ENCODE measurements at regions not wholly inside any gene's neighbourhood (a gene's known extent, or its start where the extent isn't known, plus 50 kb on each side); places are given as distances from the start of the nearest gene placed in this dataset.

DNA sequence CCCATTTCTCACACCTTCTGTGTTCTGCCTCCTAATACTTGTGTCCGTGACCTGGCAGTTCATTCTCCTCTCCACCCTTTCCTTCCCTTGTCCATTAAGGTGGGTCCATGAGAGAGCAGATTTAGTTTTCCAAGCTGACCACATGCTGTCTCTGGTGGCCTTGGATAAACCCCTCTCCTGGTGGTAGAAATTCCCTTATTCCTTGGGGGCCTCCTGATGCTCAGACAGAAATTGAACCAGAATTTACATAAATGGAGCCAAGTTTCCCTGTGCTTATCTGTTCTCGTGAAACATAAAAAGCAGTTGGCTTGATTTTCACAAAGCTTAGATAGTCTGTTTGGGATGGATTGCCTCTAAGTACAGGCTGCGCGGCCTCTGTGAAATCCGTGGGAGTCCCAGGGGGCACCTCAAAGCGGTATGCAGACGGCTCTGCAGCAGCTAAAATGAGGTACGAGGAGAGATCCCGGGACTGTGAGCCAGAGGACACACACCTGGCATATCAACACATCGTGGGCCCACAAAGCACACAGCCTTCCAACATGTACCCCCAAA lies 101.0 kb upstream of the NMNAT3 start:
- no peak for DNase-seq

DNA sequence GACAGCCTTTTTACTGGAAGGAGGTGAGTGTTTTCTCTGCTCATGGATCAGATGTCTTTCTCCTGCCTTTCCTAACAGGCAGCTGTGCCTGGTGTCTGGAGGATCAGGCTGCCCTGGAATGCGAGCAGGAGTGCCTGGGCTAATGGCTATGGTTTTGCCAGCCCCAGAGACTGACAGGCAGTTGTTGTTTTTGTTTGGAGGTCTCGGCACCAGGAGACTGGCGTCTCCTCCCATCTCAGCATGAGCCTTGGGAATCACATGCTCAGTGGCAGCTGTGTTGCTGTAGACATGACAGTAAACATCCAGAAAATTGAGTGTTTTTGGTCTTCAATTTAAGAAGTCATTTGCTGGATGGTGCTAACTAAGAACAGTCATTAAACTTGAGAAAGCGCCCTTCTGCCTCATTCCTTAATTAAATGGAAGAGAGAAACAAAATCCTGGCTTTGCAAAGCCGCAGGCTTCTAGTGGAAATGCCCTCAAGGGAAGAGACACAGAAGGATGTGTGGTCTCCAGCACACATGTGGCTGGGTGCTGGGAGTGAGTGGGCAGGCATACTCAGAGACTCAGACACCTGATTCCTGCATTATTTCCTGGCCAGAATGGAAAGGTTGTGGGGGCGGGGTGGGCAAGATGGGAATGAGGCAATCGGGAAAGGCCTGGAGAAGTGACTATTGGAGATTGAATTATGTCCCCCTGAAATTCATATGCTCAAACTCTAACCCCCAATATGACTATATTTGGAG lies 97.0 kb upstream of the NMNAT3 start:
- DNase-seq: no peak

DNA sequence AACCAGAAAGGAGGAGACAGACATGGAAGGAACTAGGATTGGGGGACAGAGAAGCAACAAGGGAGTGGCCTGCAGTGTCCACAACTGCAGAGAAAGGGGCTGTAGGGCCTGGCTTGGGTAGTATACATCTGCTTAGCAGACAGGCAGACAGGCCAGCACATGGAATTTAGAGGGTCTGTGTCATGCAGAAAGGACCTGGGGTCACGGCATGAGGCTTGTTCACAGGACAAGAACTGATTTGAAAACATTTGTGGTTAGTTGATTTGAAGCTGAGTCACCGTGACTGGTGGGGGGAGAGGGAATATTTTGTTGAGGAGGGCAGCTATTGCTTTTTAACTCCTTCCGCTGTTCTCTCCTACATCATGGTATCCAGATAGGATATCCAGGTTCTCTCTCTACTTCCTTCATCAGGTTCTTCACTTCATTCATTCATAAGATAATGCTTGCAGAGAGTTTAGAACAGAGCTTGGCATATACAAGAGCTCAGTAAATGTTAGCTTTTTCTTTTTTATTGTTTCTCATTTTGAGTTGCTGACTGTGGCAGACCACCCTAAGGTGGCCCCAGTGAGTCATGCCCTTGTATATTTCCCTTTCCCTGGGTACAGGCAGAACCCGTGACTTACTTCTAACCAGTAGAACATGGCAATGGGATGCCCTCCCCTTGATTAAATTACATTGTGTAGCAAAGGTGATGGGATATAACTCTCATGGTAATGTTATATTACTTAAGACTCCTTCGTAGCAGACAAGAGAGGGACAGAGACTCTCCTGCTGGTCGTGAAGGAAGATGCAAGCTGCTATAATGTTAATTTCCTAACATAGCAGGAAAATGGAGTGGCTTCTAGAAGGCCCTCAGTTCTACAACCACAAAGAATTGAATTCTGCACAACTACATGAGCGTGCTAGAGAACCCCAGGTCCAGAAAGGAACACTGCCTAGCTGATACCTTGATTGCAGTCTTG lies 95.0 kb upstream of the NMNAT3 start:
- DNase-seq: no peak

DNA sequence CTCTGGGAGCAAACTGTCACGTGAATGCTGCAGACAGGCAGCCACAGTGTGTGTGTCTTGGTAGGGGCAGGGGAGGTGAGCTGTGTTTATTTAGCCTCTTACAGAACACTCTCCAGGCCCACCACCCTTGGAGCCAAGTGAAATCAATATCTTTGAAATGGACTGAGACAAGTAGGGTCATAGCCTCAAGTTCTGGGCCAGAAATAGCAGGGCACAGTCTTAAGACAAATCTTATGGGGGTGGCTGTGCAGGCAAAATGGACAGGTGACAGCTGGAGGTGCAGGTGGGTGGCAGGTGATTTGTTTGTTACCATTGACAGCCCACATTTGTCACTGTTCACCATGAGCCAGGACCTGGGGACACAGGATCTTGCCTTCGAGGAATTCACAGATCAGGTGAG lies 93.6 kb upstream of the NMNAT3 start:
- DNase-seq: no peak

DNA sequence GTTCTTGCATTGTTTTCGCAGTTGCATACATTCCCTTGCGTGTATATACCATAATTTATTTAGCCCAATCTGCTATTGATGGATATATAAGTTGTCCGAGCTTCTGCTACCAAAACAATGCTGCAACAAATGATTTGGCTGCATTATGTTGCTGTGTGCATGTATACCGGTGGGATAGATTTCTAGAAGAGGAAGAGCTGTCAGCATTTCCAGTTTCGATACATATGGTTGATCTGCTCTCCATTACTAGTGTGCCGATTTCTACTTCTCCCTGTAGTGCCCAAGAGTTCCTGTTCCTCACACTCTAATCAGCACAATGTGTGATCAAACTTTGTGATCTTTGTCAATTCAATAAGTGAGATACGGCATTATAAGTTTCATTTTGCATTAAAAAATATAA lies 92.8 kb upstream of the NMNAT3 start:
- DNase-seq: no peak

DNA sequence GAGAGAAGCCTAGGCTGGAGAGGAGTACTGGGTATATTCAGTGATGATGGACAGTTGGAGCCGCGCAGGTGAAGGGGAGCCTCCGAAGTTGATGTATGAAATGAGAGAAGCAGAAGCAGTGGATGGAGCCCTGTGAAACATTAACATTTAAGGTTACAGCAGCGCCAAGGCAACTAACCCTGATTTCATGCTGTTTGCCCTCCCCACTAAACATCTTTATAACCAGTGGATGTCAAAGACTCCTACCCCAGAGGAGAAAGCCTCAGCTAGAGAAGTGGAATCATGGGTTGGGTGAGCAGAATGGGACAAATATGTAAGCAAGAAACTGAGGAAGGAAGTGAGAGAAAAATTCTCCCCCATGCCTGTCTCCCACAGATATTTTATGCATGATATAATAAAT lies 92.0 kb upstream of the NMNAT3 start:
- DNase-seq: no peak

DNA sequence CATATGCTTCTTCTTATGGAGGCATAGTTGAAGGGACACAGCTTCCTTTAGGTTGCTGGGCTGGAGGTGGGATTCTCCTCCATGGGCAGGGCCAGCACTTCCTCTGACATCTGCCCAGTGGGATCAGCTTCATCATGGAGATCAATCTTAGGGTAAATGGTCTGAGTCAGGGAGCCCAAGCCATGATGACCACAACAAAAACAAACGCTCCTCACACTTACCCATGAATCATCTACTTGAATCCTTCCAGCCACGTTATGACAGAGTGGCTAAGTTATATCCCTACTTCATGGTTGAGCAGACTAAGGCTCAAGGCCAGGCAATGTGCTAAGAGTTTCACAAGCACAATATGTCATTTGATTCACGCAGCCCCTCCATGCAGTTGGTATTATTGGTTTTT lies 87.2 kb upstream of the NMNAT3 start:
- no peak for DNase-seq

DNA sequence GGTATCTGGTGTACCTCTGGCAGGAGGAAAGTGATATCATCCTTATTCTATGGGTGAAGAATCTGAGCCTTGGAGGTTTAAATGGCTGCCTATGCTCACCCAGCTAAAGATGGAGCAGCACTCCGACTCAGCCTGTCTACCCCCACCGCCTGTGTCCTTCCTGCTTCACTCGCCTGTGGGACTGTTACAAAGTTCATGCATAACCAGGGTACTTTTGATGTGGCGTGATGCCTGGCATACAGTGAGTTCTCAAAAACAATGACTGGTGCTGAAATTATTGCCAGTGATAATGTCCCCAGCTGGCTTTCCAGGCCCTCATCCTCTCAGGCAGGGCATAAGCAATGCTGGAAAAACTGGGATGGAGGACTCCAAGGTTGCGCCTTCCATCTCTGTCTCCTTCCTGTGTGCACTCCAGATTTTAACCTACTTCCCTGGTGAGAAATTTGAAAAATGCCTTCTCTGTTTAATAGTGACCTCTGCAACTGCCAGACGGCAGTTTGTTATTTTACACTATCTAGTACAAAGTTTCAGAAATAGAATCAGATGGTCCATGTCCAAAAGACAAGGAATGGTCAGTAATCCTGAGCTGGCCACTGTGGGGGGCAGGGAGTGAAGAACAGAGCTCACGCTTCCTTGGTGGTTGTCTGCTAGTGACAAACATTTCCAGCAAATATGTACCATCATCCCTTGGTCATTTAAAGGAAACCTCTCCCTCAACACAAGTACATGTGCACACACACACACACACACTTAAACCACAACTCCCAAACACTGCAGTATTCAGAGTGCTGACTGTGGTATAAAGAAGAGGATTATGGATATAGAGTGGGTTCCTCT lies 86.5 kb upstream of the NMNAT3 start:
- DNase-seq: no peak

DNA sequence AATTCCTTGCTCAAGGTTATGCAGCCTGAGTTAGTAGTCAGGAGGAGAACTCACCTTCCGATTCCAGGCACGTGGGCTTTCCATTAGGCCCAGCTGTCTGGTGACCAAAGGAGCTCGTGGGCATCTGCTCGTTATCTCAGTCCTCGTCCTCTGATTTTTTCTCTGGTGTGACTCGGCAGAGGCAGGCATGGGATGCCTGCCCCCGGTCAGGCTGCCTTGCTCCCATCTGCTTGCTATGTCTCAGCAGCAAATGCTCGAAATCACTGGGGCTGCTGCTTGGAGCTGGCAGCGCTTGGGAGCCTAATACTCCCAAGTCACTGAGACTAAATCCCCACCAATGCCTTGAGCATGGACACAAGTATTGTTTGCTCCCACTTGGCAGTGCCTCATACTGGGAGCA lies 84.5 kb upstream of the NMNAT3 start:
- no peak for DNase-seq

DNA sequence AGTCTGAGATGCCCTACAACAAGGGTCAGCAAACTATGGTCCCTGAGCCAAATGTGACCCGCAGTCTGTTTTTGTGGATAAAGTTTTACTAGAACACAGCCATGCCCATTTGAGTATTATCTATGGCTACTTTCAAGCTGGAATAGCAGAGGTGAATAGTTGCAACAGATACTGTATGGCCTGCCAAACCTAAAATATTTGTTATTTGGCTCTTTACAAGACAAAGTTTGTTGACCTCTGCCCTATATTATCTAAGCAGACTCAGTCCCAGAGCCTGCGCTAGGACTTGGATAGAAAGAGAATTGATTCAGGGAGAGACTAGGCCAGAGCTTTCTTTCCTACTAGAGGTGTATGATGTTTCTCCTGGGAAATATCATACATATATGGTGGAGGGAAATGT lies 81.7 kb upstream of the NMNAT3 start:
- no peak for DNase-seq

DNA sequence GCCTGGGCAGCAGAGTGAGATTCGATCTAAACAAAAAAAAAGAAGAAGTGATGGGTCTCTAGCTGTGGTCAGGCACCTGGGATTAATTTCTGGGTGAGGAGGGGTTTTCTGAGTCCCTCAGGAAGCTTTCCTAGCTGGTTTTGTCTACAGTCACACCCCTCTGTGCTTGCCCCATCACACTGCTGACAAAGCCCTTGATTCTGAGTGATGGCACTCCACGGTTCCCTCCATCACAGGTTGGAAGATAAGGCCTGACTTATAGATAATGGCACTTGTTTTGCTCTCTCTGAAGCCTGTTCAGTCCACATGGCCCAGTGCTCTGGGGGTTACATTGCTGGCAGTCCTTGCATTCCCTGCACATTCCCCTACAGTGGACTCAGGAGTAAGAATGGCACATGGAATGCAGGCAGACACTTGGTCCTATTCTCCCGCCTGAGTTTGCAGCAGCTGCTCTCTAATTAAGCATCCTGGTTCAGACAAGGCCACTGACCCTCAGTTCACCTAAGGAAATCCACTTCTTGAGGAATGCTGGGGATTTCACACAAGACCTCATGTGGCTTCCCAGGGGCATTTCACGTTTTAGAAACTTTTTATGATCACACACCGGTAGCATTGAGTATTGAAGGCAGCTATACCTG lies 81.0 kb upstream of the NMNAT3 start:
- no peak for DNase-seq

DNA sequence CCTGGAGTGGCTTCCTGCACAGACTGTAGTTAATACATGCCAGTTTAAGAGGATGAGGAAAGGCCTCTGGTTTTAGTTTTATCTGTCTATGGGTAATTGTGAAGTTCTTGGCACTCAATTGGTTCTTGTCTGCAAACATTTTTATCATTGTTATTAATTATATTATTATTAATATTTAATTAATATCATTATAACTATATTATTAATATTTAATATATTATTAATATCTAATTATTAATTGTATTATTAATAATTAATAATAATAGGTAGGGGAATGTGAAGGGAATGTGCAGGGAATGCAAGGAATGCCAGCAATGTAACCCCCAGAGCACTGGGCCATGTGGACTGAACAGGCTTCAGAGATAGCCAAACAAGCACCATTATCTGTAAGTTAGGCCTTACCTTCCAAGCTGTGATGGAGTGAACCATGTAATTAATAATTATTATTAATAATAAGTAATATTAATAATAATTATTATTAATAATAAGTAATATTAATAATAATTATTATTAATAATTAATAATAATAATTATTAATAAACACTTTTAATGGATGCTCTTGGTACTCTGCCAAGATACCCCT lies 79.8 kb upstream of the NMNAT3 start:
- DNase-seq: no peak

DNA sequence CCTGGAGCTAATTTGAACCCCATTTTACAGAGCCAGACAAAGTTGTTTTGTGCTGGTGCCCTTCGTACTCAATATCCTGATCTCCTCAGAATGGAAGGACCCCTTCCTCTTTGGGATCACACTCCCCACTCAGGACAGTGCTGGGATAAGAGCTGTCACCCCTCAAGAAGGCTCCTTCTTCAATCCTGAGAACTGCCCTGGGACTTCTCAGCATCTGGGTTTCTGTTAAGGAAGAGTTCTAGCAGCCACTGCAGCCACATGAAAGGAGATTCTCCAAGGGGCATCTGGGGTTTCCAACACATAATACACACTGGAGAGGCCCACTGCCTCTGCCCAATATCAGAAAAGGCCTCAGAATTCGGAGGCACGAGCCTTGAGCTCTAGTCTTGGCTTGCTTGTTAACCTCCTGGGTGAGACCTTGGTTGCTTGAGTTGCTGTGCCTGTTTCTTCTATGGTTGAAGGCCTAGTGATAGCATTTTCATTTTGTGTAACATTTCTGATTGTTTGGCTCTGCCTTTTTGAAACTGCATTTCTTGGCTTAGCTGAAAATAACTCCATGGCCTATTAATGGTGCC lies 78.8 kb upstream of the NMNAT3 start:
- DNase-seq: no peak

DNA sequence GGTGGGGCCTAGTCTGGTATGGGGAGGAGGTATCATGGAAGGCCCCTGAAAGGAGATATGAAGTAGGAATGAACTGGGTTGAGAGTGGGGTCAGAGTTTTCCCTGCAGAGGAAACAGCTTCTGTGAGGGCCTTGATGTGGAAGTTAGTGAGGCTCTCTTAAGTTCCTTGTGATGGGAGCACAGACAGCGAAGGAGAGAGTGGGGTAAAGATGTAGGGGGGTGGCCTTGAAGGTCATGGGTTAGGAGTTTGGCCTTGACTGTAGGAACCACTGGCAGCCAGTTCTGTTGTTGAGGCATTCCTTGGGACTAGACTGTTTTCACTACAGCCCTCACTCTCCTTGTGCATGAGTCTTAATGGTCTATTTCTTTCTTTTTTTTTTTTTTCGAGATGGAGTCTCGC lies 77.8 kb upstream of the NMNAT3 start:
- no peak for DNase-seq

DNA sequence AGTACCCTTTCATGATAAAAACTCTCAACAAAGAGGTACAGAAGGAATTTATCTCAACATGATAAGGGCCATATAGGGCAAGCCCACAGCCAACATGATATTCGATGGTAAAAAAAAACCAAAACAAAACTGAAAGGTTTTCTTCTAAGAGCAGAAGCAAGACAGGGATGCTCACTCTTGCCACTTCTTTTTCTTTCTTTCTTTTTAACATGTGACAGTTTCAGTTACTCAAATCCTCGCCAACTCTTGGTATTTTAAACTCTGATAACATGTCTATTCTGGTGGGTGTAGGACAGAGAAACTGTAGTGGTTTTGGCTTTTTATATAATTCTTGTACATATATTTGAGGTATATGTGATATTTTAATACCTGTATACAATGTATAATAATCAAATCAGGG lies 74.0 kb upstream of the NMNAT3 start:
- no peak for DNase-seq

DNA sequence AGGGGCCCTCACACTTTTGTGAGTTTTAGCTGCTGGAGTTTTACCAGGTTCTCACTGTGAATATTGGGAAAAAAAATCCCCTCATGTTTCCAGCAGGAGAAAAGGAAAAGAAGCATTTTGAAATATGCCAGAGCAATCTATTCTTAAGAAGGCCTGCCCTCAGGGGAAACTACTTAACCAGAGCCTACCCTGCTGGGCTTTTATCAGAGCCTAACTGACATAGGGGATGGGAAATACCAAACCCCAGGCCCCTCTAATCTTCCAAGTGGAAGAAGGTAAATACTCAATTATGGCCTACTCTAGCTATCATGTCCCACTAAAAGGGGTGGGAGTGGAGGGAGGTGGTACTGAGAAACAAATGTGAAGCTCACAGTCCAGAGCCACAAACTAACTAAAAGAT lies 68.7 kb upstream of the NMNAT3 start:
- no peak for DNase-seq

DNA sequence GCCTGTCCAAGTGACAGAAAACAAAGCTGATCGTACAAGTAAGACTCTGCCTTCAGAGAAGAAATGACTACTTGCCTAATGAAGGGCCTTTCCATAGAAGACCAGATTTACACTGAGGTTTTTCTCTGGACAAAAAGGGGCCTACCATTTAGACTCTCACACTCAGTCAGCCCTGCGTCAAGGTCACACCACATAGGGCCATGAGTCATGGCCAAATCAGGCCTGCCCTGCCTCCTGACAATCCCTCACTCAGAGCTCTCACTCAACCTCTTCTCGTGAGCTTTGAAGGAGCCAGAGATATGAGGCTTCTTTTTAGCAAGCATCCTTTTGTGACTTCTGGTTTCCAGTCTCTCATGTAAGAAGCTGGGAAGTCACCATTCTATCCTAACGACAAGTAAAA lies 68.1 kb upstream of the NMNAT3 start:
- no peak for DNase-seq

DNA sequence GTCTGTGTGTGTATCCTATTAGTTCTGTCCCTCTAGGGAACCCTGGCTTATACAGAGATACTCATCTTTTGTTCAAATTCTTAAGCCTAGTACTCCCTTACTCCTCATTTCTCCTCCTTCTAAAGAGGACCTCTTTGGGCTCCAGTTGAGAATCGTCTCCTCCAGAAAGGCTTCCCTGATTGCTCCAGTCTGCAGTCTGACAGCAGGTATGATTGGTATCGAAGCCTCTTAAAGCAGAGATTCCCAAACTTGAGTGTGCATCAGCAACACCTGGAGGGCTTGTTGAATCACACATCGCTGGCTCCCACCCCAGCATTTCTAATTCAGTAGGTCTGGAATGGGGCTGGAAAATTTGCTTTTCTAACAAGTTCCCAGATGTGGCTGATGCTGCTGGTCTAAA lies 60.9 kb upstream of the NMNAT3 start:
- no peak for DNase-seq

DNA sequence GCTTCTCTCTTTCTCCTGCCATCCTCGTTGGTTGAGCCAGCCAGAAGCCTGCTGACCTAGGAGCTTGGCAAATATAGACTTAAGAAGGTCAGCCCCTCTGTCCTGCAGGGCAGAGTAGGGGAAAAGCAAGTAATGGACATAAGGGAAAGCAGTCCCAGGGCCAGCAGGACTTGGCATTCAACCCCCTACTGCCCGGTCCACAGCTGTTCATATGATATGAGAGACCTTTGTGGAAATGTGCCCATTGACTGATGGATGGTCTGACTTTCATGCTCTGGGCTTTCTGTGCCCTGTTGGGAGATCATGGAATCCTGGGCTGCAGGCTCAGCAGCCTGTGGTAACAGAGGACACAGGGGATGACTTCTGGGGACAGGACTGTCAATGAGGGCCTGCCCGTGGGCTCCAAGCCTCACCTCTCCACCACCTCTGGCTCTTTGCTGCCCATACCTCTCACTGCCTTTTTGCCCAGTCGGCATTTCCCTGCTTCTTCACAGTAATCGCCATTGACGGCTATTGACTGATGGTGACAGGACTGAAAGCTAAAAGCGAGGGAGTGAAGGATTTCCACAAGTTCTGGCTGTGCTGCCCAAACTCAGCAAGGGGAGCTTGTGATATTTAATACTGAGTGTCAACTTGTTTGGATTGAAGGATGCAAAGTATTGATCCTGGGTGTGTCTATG lies 60.0 kb upstream of the NMNAT3 start:
- no peak for DNase-seq

DNA sequence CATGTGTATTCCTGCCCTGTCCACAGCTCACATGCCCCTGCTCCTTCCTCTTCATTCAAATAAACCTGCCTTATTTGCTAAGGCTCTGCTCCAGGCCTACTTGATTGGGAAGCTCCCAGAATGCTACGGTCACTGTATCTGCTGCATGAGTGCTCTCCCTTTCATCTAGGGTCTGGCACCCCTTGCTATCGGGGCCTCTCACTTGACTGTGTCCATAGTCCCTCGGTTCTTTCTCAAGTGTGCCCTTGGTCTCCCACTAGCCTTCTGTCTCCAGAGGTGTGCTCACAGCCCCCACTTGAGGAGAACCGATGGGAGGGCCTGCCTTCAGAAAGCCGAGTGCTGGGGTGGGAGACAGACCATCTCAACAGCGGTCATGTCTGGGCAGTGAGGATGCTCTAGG lies 57.4 kb upstream of the NMNAT3 start:
- no peak for DNase-seq

DNA sequence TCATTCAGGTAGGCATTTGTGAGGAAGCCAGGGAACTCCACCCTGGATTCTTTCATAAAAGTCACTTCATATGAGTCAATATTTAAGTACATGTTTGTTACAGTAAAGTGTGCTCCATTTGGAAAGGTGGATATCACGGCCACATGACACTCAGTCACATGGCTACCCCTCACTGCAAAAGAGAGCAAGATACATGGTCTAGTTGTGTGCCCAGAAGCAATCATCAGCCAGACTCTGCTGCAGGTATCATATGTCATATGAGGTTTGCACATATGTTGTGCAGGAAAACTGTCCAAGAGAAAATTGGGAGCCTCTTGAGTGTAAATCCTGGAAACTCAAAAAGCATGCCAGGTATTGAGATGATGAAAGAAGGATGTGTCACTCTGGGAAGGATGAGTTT lies 55.0 kb upstream of the NMNAT3 start:
- no peak for DNase-seq

Measured in NCI-H1092 treated with DMSO at 0.1 percent for 48 hours (cell line).